K562 (cell line): ENCODE measurements at regions not wholly inside any gene's neighbourhood (a gene's known extent, or its start where the extent isn't known, plus 50 kb on each side); places are given as distances from the start of the nearest gene placed in this dataset.
A peak's percentile ranks its signal among the peaks of the same experiment; 100 is the strongest.

Experiments
- CUX1 ChIP-seq: fragments of 200-800 bp; sonication (Bioruptor generic); IDR thresholded peaks from 2 replicates; pipeline ENCODE4 v1.6.1; 2016; ENCODE audit warnings: missing genetic modification characterization, missing compliant biosample characterization
- DPF2 ChIP-seq: fragments of 450-650 bp; IDR thresholded peaks from 2 replicates; pipeline ENCODE4 v1.6.1; 2016
- GABPA ChIP-seq: fragments of 200-800 bp; sonication (Bioruptor generic); conservative IDR thresholded peaks from 2 replicates; pipeline ENCODE4 v1.6.1; 2016; ENCODE audit warnings: low read depth, missing genetic modification characterization, missing compliant biosample characterization
- PBX2 ChIP-seq, 2 experiments: IDR thresholded peaks in 1 of 2; conservative IDR thresholded peaks in 1 of 2; 2 replicates each; pipeline ENCODE4 v1.6.1; 2016; ENCODE audit warnings: low read depth in 2 of 2, mild to moderate bottlenecking in 1 of 2, missing compliant biosample characterization in 1 of 2, missing genetic modification characterization in 1 of 2, moderate library complexity in 1 of 2
- PCBP2 ChIP-seq: fragments of 200-400 bp; formaldehyde crosslinking; IDR thresholded peaks from 2 replicates; pipeline ENCODE4 v1.6.1; 2018; ENCODE audit warnings: low read length, low read depth, mild to moderate bottlenecking, moderate library complexity; ENCODE audit not compliant: poor library complexity, severe bottlenecking
- PREB ChIP-seq: sonication (generic); formaldehyde crosslinking; IDR thresholded peaks from 2 replicates; pipeline ENCODE4 v1.8.1; 2023; ENCODE audit warnings: mild to moderate bottlenecking, missing genetic modification reagents
- ZBTB2 ChIP-seq: fragments of 450-650 bp; IDR thresholded peaks from 2 replicates; pipeline ENCODE4 v1.6.1; 2016; ENCODE audit warnings: antibody characterized with exemption
- ZNF277 ChIP-seq: fragments of 250-450 bp; sonication (Bioruptor Pico); IDR thresholded peaks from 2 replicates; pipeline ENCODE4 v1.8.0; 2022; ENCODE audit warnings: inconsistent platforms, mild to moderate bottlenecking, moderate library complexity, borderline replicate concordance
- ZNF830 ChIP-seq: fragments of 250-450 bp; sonication (Bioruptor Pico); IDR thresholded peaks from 2 replicates; pipeline ENCODE4 v1.5.0; 2021; ENCODE audit warnings: mild to moderate bottlenecking
- TF ChIP-seq, protein P1 (sequence below), 2 experiments: IDR thresholded peaks; 2 replicates each; pipeline ENCODE4 v1.6.1; 2011; ENCODE audit warnings: borderline replicate concordance in 1 of 2, control low read depth in 1 of 2, low read depth in 1 of 2, low read length in 1 of 2, mild to moderate bottlenecking in 1 of 2, mixed read lengths in 1 of 2, moderate library complexity in 1 of 2; ENCODE audit not compliant: insufficient read depth in 1 of 2, insufficient read length in 1 of 2, poor library complexity in 1 of 2, severe bottlenecking in 1 of 2; ENCODE audit errors: extremely low read depth in 1 of 2

DNA sequence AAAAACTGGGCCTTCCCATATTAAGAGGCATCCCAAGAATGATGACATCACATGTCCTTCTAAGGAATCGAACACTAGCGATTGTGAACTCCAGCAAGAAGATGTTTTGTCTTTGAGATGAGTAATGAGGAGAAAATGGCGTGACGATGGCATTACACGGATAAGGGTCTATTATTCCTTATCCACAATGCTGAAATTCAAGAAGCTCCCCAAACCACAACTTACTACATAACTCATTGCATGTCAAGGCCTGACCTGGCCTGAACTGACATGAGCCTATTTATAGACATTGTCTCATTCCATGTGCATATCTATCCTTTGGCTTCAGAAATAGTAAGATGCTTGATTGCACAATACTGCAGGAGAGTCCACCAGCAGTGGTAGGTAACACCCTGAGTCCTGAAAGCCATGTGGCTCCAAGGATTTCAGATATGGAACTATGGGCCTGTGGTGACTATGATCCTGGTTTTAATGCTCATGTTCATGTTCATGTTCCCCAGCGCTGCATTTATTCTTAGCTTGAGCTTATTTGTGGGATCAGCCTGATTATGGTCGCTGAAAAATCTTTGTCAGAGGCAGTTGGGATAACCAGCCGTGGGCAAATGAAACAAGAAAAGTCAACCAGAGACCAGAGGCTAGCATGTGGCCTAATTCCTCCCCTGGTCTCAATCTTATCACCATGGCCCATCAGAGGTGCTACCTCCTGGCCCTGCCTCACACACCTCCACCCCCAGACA is 183.2 kb upstream of the JARID2 start (continued):
- TF ChIP-seq CUX1 (peak; percentile 89; the same call in 1 of the 2 replicates), PCBP2 (no peak), ZNF830 (no peak), ZNF277 (no peak), PREB (CRISPR knock-in tag) (no peak), ZBTB2 (peak; percentile 38), GABPA (no peak), PBX2 (CRISPR knock-in tag; IDR thresholded peaks at IDR 0.05; ENCODE audit: low read depth) (no peak), PBX2 (tag; conservative IDR thresholded peaks at IDR 0.05; ENCODE audit: low read depth) (peak; percentile 98), DPF2 (peak; percentile 93)
- TF ChIP-seq, protein P1, sequence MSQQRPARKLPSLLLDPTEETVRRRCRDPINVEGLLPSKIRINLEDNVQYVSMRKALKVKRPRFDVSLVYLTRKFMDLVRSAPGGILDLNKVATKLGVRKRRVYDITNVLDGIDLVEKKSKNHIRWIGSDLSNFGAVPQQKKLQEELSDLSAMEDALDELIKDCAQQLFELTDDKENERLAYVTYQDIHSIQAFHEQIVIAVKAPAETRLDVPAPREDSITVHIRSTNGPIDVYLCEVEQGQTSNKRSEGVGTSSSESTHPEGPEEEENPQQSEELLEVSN (IDR thresholded peaks at IDR 0.05; ENCODE audit: borderline replicate concordance in 1 of 2, extremely low read depth in 1 of 2, insufficient read depth in 1 of 2, insufficient read length in 1 of 2, low read depth in 1 of 2, low read length in 1 of 2, poor library complexity in 1 of 2, severe bottlenecking in 1 of 2) = peak; percentile 51 to 78
